ENCODE measurements at regions not wholly inside any gene's neighbourhood (a gene's known extent, or its start where the extent isn't known, plus 50 kb on each side); places are given as distances from the start of the nearest gene placed in this dataset.
"Not testable (repeated sequence)": the region's sequence is repeated elsewhere in the genome, so short reads cannot be mapped to it uniquely, and the experiment has no call there.

- no peak for DNase-seq
These were observed 113.1 kb upstream of the UMPS start for GRCh38 chr3:124617177-124617576.

DNA sequence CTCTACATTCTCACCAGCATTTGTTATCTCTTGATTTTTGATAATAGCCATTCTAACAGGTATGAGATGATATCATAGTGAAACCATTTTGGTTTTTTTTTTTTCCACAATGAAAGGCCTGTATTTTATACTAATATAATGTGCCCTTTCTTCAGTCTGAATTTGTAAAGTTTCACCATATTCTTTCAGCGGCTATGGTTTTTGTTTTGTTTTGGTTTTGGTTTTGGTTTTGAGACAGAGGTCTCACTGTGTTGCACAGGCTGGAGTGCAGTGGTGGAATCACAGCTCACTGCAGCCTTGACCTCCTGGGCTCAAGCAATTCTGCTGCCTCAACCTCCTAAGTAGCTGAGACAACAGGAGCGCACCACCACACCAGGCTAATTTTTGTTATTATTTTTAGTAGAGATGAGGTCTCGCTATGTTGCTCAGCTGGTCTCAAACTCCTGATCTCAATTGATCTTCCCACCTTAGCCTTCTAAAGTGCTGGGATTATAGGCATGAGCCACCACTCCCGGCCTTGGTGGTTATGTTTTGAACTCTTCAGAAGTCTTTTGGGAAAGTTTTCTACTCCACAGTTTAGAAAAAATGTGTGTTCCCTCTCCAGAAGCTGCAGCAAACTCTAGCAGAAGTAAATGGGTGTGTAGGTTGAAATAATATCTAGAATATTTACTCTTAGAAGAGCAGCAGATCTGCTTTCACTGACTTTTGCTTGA is 110.2 kb upstream of the UMPS start:
- DNase-seq = no peak

GRCh38 chr3:124620600-124621063 is 109.6 kb upstream of the UMPS start:
- DNase-seq = peak; percentile 29

- no peak for DNase-seq
These were observed 108.8 kb upstream of the UMPS start for GRCh38 chr3:124621498-124621897.

- DNase-seq = no peak
These were observed 105.2 kb upstream of the UMPS start for GRCh38 chr3:124625074-124625473.

GRCh38 chr3:124627501-124627908 is 102.7 kb upstream of the UMPS start:
- no peak for DNase-seq

DNA sequence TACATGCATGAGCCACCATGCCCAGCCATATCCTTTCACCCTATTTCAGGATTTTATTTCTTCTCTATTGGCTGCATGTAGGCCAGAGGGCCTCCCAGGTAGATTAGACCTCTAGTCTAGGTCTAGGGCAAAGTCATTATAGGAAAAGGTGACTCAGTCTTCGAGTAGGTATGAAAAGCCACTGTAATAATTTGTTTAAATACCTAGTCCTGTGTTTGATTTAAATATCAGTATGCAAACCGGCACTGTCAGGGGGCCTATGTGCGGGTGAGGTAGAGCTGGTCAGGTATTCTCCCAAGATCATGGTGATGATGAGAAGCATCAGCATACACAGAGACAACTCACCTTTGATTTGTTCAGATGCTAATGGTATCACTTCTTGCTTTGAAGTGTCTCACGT is 101.4 kb upstream of the UMPS start:
- no peak for DNase-seq

- no peak for DNase-seq
These were observed 100.8 kb upstream of the UMPS start for GRCh38 chr3:124629497-124629896.

GRCh38 chr3:124630960-124631359 is 99.3 kb upstream of the UMPS start:
- no peak for DNase-seq

- no peak for DNase-seq
These were observed 98.5 kb upstream of the UMPS start for GRCh38 chr3:124631727-124632126.

GRCh38 chr3:124632566-124633140 is 97.6 kb upstream of the UMPS start:
- DNase-seq = no peak

DNA sequence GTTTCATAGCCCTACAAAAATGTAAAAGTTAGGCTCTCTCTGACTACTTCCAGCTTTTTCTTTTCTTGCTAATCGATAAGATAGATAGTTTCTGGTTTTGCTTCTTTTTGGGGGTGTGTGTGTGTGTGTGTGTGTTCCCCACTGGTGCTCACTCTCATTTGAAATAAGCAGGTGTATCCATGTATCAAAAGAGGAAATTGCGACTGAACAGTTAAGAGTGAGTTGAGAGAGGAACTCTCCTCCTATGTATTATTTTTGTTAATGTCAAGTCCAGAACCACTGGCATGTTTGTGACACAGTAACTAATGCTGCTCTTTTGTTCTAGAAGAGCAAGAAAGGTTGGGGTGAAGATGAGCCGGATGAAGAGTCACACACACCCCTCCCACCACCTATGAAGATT is 96.7 kb upstream of the UMPS start:
- DNase-seq = no peak

- DNase-seq = no peak
These were observed 95.8 kb upstream of the UMPS start for GRCh38 chr3:124634210-124635168.

- no peak for DNase-seq
These were observed 95.1 kb upstream of the UMPS start for GRCh38 chr3:124635169-124635539.

GRCh38 chr3:124636101-124636862 is 94.0 kb upstream of the UMPS start:
- DNase-seq = no peak

GRCh38 chr3:124636863-124637296 is 93.4 kb upstream of the UMPS start:
- DNase-seq = no peak

DNA sequence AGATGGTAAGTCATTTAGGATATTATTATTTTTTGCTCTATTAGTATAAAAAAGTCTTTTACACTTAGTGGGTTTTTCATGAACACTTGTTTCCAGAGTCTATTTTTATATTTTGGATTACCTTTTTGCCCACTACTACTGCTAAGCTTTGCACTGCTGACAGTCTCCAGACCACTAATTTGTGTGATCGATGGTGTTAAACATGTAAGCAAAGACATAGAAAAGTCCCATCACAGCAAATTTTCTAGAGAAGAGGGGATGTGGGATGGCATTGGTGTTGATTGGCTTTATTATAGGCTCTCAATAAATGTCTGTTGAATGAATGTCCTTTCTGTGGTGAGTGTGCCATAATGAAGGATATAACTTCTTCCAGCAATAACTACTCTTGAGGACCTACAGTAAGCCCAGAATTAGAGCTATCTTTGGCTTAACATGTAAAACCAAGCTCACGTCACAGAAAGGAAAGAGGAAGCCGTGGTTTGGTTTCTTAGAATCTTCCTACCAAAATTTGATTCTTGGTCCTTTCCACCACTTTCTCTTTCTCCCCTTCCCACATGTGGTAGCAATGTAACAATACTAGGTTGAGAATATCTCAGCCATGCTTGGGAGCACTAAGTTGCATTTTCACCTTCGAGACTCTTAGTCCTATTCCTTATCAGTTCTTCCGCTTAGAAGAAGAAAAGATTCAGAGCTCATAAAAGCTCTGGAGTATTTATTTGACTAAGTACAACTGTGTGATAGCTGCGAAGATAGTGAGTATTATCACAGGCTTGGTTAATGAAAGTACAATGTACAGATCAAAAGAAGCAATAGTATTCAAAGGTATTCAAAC is 90.6 kb upstream of the UMPS start:
- DNase-seq = no peak

GRCh38 chr3:124640635-124641306 is 89.5 kb upstream of the UMPS start:
- no peak for DNase-seq

GRCh38 chr3:124643453-124643852 is 86.8 kb upstream of the UMPS start:
- no peak for DNase-seq

DNA sequence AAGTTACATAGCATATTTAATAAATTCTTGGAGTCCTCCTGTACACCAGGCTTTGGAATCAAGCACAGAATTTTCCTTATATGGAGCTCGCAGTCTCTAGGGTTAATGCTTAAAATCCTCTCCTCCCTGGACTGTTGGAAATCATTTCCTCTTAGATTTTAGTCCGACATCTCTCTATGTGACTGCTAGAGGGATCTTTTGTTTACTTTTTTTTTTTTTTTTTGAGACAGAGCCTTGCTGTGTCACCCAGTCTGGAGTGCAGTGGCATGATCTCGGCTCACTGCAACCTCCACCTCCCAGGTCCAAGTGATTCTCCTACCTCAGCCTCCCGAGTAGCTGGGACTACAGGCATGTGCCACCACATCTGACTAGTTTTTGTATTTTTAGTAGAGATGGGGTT is 84.1 kb upstream of the UMPS start:
- not testable (repeated sequence) for DNase-seq

DNA sequence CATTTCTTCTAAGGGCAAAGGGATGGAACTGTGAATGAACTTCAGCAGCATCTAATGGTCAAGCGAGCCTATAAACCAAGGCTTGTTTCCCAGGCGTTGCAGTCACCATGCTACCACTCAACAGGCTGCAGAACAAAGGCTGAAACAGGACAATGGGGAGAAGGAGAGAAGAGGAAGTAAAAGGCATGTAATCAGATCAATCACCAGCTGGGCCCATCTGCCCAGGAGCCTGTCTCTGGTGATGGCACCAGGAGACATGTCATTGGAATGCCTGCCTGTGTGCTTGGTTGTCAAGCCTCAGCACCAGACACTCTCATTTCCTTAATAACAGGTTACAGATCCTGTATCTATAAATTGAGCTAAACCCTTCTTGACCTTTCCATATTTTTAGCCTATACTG is 81.7 kb upstream of the UMPS start:
- no peak for DNase-seq

Measured in stimulated activated CD8-positive, alpha-beta memory T cell treated with anti-CD3 and anti-CD28 coated beads, Interleukin-4, amount 100 ng/mL, for 48 hours (primary cell).